ENCODE measurements at regions not wholly inside any gene's neighbourhood (a gene's known extent, or its start where the extent isn't known, plus 50 kb on each side); places are given as distances from the start of the nearest gene placed in this dataset.
A peak's percentile ranks its signal among the peaks of the same experiment; 100 is the strongest.

DNA sequence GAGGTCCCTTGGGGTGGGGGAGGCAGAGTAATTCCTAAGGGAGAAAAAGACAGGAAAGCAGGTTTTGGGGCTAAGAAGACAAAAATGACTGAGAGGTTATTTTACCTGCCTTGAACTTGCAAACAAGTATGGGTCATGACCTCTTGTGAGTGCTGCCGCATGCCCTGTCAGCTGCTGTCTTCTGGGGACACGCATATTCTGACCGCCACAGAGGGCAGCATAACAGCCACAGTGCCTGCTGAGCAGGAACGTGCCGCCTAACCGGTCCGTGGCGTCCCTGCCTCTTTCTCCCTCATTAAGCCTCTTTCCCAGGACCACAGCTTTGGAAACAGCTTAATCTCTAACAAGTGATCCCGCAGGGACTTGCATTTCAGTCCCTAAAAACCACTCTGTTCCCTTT lies 51.3 kb upstream of the KCNA1 start:
- peak; percentile 29 for DNase-seq (ENCODE audit: low spot score)

GRCh38 chr12:4859478-4860210 lies 50.1 kb upstream of the KCNA1 start:
- no peak for DNase-seq (ENCODE audit: low spot score)
